HUES64 (cell line): ENCODE measurements at regions not wholly inside any gene's neighbourhood (a gene's known extent, or its start where the extent isn't known, plus 50 kb on each side); places are given as distances from the start of the nearest gene placed in this dataset.

Experiments used
- H3K27ac ChIP-seq: 2 replicates; pipeline ENCODE4 v1.7.0; 2013; ENCODE audit warnings: low read depth, low read length, inconsistent platforms
- H3K27me3 ChIP-seq: 2 replicates; pipeline ENCODE4 v1.6.1; 2013; ENCODE audit warnings: mild to moderate bottlenecking, low read length; ENCODE audit not compliant: insufficient read depth
- H3K36me3 ChIP-seq: 2 replicates; pipeline ENCODE4 v1.6.1; 2013; ENCODE audit warnings: mild to moderate bottlenecking, low read length; ENCODE audit not compliant: insufficient read depth
- H3K4me1 ChIP-seq: 2 replicates; pipeline ENCODE4 v1.6.1; 2013; ENCODE audit warnings: mild to moderate bottlenecking, low read length, moderate library complexity; ENCODE audit not compliant: insufficient read depth
- H3K4me3 ChIP-seq: 2 replicates; pipeline ENCODE4 v1.5.1; 2013; ENCODE audit warnings: mild to moderate bottlenecking, low read length, moderate library complexity
- H3K9ac ChIP-seq: 2 replicates; pipeline ENCODE4 v1.6.1; 2013; ENCODE audit warnings: mild to moderate bottlenecking, low read depth, low read length
- H3K9me3 ChIP-seq: 2 replicates; pipeline ENCODE4 v1.6.1; 2013; ENCODE audit warnings: low read depth, low read length; ENCODE audit not compliant: insufficient read depth
- WGBS: fragments of 150-250, 120-280 bp; methylation state at CpG from one replicate; pipeline ENCODE4 v1.1.7; 2013; ENCODE audit warnings: missing lambda C conversion rate; 5-methylcytosine and 5-hydroxymethylcytosine counted together

DNA sequence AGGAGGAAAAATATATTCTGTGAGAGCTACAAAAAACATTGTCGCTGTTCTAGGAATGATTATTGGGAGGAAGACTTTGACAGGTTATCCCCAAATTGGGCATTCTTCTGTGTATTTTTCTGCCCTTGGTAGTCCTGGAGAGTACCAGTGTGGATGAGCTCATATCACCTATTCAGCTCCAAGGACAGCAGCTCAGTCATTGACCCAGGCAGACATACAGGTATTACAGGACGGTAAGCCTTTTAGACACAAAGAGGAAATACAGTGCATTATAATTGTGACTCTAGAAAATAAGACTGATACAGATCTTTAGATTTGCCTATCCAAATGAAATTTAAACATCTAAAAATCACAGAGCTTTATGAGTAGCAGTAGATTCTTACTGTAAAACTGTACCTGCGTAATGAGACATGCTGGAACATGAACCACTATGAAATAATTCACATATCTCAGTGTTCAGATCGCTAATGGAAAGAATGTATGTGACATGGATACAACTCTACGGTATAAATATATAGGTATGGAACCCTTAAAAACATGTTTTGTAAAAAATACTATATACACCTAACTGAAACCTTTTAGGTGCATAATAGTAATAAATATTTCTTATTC, 56.0 kb downstream of the PLK2 start:
- H3K9ac ChIP-seq, result no peak overlapping the region
- H3K27me3 ChIP-seq, result no peaks in the 10 kb centered on the region
- H3K9me3 ChIP-seq, result no peaks in the 10 kb centered on the region
- 97% methylated on average over 3 of the region's 5 CpGs for WGBS
- no peaks in the 10 kb centered on the region for H3K36me3 ChIP-seq
- H3K4me3 ChIP-seq, result no peak overlapping the region
- H3K4me1 ChIP-seq, result peaks cover 29% of the 10 kb centered on the region
- no peak overlapping the region for H3K27ac ChIP-seq

GRCh38 chr5:58401701-58402100, 58.2 kb downstream of the PLK2 start:
- Histone ChIP-seq H3K9ac (no peak overlapping the region), H3K4me3 (no peak overlapping the region), H3K9me3 (no peaks in the 10 kb centered on the region), H3K36me3 (no peaks in the 10 kb centered on the region), H3K4me1 (peaks cover 18% of the 10 kb centered on the region), H3K27ac (no peak overlapping the region), H3K27me3 (no peaks in the 10 kb centered on the region)
- WGBS, result 95% methylated on average over 2 of the region's 2 CpGs

DNA sequence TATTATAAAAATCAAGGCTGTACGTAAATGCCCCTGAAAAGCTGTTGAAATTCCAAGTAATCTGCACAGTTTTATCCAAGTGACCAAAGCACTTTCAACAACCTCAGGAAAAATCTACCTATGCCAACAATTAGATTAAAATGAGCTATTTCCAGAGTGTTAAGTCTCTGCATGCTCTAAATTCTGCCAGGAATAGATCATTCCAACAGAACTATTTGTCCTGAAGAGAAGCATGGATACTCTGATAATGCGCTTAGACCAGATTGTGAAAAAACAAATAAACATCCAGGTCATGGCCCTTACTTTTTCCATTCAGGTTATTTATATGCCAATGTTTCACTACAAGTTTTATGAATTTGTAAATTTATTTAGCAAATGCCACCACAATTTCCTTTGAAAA, 59.1 kb downstream of the PLK2 start:
- no peak overlapping the region for H3K9ac ChIP-seq
- no peaks in the 10 kb centered on the region for H3K36me3 ChIP-seq
- no peaks in the 10 kb centered on the region for H3K9me3 ChIP-seq
- H3K4me3 ChIP-seq, result no peak overlapping the region
- H3K27ac ChIP-seq, result no peak overlapping the region
- no peaks in the 10 kb centered on the region for H3K27me3 ChIP-seq
- H3K4me1 ChIP-seq, result peaks cover 9% of the 10 kb centered on the region
- 97% methylated on average over 2 of the region's 2 CpGs for WGBS

DNA sequence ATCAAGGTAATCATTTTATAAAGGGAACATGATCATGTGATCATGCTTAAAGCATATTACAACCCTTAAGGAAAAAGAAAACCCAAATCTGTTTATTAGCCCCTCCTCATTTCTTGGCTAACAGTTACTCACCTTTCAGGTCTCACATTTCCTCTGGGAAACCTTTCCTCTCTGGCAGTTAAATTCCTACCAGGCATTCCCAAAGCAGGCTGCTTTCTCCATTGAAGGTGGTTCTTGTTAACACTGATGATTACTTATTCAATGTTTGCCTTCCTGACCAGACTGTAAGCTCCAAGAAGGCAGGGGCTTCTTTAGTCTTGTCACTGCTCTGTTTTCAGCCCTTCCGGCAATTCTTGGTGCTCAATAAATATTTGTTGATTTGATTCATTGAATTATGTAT, 59.9 kb downstream of the PLK2 start:
- WGBS, result 100% methylated on average over 1 of the region's 1 CpG
- H3K36me3 ChIP-seq, result no peaks in the 10 kb centered on the region
- no peak overlapping the region for H3K9ac ChIP-seq
- H3K9me3 ChIP-seq, result no peaks in the 10 kb centered on the region
- H3K4me3 ChIP-seq, result no peak overlapping the region
- H3K4me1 ChIP-seq, result peaks cover under 1% of the 10 kb centered on the region; the same call in 1 of the 2 replicates
- H3K27me3 ChIP-seq, result no peaks in the 10 kb centered on the region
- no peak overlapping the region for H3K27ac ChIP-seq

GRCh38 chr5:58394339-58394738, 65.5 kb downstream of the PLK2 start:
- H3K9me3 ChIP-seq, result no peaks in the 10 kb centered on the region
- H3K36me3 ChIP-seq, result no peaks in the 10 kb centered on the region
- H3K4me3 ChIP-seq, result no peak overlapping the region
- H3K4me1 ChIP-seq, result peaks cover 11% of the 10 kb centered on the region
- no peak overlapping the region for H3K9ac ChIP-seq
- H3K27ac ChIP-seq, result no peak overlapping the region
- WGBS, result 90% methylated on average over 2 of the region's 2 CpGs
- H3K27me3 ChIP-seq, result no peaks in the 10 kb centered on the region

GRCh38 chr5:58393716-58394115, 66.2 kb downstream of the PLK2 start:
- Histone ChIP-seq H3K27me3 (no peaks in the 10 kb centered on the region), H3K9me3 (no peaks in the 10 kb centered on the region), H3K9ac (no peak overlapping the region), H3K36me3 (no peaks in the 10 kb centered on the region), H3K4me3 (no peak overlapping the region), H3K4me1 (peaks cover 11% of the 10 kb centered on the region), H3K27ac (no peak overlapping the region)
- WGBS, result 87% methylated on average over 5 of the region's 5 CpGs

DNA sequence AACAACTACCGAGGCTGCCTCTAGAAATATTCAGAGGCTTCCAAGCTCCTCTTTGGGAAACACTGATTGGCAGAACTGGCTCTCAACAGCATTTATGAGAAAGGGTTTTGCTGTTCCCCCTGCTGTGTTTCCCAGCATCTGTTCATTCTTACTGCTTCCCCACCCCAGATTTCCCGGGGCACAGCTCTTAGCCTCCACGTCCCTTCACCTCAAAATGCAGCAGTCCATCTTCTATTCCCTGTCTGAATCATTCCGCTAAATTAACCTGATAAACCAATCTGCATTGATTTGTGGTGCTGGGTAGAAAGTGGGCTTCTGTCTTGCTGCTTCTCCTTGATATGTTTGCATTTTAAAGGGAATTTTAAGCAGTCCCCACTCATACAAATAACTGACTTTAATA, 67.4 kb downstream of the PLK2 start:
- Histone ChIP-seq H3K4me1 (peaks cover 11% of the 10 kb centered on the region), H3K9me3 (no peaks in the 10 kb centered on the region), H3K27ac (no peak overlapping the region), H3K4me3 (no peak overlapping the region), H3K36me3 (no peaks in the 10 kb centered on the region), H3K27me3 (no peaks in the 10 kb centered on the region), H3K9ac (no peak overlapping the region)
- 90% methylated on average over 4 of the region's 4 CpGs for WGBS

GRCh38 chr5:58383448-58383847, 76.4 kb downstream of the PLK2 start:
- H3K4me3 ChIP-seq, result no peak overlapping the region

DNA sequence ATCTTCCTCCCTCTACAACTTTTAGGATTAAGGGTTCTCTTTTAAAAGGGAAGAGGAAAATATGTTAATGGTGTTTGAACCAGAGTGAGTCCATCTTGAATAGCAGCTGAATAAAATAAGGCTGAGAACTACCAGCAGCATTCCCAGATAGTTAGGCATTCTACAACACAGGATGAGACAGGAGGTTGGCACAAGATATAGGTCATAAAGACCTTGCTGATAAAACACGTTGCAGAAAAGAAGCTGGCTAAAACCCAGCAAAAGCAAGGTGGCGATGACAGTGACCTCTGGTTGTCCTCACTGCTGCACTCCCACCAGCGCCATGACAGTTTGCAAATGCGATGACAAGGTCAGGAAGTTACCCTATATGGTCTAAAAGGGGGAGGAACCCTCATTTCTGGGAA, 77.8 kb downstream of the PLK2 start:
- no peak overlapping the region for H3K9ac ChIP-seq
- peaks cover 49% of the 10 kb centered on the region for H3K9me3 ChIP-seq
- no peak overlapping the region for H3K4me3 ChIP-seq
- H3K27ac ChIP-seq, result no peak overlapping the region
- no peaks in the 10 kb centered on the region for H3K27me3 ChIP-seq
- H3K4me1 ChIP-seq, result no peaks in the 10 kb centered on the region
- 95% methylated on average over 4 of the region's 4 CpGs for WGBS
- no peaks in the 10 kb centered on the region for H3K36me3 ChIP-seq

More at GRCh38 chr5:58383448-58383847, 76.4 kb downstream of the PLK2 start:
- Histone ChIP-seq H3K27me3 (no peaks in the 10 kb centered on the region), H3K9me3 (peaks cover 41% of the 10 kb centered on the region), H3K4me1 (no peaks in the 10 kb centered on the region), H3K27ac (no peak overlapping the region), H3K36me3 (no peaks in the 10 kb centered on the region), H3K9ac (no peak overlapping the region)
- 96% methylated on average over 2 of the region's 2 CpGs for WGBS

DNA sequence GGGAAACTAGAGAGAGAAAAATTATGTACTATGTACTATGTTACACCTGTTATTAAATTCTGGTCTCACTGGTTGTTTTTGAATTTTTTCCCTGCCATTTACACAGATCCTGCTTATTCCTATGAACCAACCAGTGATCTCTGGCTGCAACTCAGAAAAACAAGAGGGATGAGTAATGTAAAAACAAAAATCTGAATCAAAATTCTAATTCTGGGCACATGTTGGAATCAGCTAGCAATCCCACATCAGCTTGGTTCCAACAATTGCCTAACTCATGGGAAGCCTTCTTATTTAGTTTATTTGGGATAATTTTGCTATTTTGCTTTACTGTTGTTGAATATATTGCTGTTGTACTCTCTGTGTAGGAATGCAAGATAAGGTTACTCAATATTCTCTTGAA, 78.3 kb downstream of the PLK2 start:
- Histone ChIP-seq H3K27ac (no peak overlapping the region), H3K36me3 (no peaks in the 10 kb centered on the region), H3K27me3 (no peaks in the 10 kb centered on the region), H3K9ac (no peak overlapping the region), H3K4me3 (no peak overlapping the region), H3K9me3 (peaks cover 49% of the 10 kb centered on the region), H3K4me1 (no peaks in the 10 kb centered on the region)

- Histone ChIP-seq H3K9me3 (peaks cover 49% of the 10 kb centered on the region), H3K27ac (no peak overlapping the region), H3K27me3 (no peaks in the 10 kb centered on the region), H3K4me1 (no peaks in the 10 kb centered on the region), H3K36me3 (no peaks in the 10 kb centered on the region), H3K9ac (no peak overlapping the region), H3K4me3 (no peak overlapping the region)
Measured at GRCh38 chr5:58380655-58381054, 79.2 kb downstream of the PLK2 start.
